ENCODE measurements at regions not wholly inside any gene's neighbourhood (a gene's known extent, or its start where the extent isn't known, plus 50 kb on each side); places are given as distances from the start of the nearest gene placed in this dataset.
"Not testable (repeated sequence)": the region's sequence is repeated elsewhere in the genome, so short reads cannot be mapped to it uniquely, and the experiment has no call there.

DNA sequence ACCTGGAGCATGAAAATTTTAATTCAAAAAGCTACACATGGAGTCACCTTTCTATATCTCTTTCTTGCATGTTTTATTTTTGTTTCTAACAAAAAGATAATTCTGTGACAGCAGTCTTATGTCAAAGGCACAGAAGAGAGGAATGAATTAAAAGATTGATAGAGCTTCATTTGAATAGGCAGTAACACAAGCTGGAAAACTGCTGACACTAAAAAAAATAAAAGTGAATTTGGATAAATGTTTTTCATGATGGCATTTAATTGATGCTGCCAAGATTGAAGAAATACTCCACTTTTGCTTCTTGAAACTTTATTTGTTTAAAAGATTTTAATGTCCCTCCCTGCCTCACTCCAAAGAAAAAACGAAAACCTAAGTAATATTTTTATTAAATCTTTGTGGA is 887.4 kb downstream of the PLA2G4A start:
- no peak for ATAC-seq
- intact Hi-C loops (cut with DNase I), result no loop called here
- DNase-seq (ENCODE audit: missing footprints), result no peak

DNA sequence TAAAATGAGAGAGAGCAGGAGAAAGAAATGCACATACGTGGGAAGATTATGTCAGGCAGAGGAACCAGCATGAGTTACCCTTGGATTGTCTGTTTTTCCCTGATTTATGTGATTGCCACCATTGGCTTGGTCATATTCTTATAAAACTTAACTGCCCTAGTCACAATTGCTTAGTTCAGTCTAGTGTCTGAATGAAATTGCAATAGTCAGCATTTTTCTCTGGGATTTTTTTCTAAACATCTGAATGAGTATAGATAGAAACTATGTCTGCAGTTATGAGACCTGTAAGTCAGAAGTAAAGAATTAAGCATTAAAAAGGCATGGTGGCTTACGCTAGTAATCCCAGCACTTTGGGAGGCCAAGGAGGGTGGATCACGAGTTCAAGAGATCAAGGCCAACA is 889.8 kb downstream of the PLA2G4A start:
- intact Hi-C loops (cut with DNase I), result no loop called here
- ATAC-seq, result no peak

DNA sequence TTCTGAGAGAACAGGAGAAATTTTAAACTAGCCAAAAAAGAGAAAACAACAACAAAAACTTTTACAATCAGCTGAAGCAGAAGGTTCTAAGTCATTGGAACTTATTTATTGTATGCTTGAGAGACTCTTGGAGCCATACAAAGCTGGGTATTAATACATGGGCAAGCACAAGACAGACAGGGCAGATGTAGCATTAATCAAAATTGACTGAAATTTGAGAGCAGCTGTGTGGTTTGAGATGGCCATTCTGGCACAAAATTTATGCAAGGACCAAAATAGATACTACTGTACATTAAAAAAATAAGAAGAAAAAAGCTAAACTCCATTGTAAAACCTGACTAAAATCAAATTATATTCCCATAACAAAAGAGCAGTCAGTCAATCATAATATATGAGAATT is 892.5 kb downstream of the PLA2G4A start:
- DNase-seq (ENCODE audit: missing footprints), result no peak
- intact Hi-C loops (cut with DNase I), result no loop called here
- ATAC-seq, result no peak

More for the DNA sequence above, 889.8 kb downstream of the PLA2G4A start:
- DNase-seq (ENCODE audit: missing footprints), result no peak

DNA sequence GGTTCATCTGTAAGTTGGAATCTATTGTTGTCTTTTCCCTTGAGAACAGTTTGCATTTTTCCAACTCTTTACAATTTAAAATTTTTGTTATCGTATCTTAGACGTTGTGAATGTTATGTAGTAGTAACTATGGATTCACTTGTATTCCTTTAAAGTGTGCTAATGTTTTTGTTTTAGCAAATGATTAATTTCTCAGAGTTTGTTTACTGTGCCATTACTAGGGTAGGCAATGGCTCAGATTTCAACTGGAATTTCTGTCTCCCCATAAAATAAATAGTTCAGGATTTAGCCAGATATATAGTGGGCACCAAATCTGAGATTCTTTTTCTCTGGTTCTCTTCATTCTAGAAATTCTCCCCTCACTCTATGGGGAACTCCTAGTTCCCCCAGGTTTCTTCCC is 896.5 kb downstream of the PLA2G4A start:
- ATAC-seq, result no peak
- intact Hi-C loops (cut with DNase I), result no loop called here
- no peak for DNase-seq (ENCODE audit: missing footprints)

DNA sequence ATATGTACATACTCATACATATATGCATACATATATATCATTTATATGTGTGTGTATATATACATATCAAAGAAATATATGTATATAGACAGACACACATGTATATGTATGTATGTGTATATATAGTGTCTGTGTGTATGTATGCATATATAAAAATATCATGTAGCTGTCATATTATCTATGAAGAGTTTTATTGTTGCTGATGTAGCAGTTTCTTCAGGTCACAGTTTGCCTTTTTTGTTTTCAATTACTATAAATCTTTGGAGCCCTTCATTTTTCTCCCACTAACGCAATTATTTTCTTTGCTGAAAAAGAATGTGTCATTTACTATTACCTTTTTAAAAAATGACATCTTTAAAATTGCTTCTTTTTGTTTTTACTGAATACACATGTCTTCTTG is 904.5 kb downstream of the PLA2G4A start:
- intact Hi-C loops (cut with DNase I), result no loop called here
- DNase-seq (ENCODE audit: missing footprints), result no peak
- no peak for ATAC-seq

DNA sequence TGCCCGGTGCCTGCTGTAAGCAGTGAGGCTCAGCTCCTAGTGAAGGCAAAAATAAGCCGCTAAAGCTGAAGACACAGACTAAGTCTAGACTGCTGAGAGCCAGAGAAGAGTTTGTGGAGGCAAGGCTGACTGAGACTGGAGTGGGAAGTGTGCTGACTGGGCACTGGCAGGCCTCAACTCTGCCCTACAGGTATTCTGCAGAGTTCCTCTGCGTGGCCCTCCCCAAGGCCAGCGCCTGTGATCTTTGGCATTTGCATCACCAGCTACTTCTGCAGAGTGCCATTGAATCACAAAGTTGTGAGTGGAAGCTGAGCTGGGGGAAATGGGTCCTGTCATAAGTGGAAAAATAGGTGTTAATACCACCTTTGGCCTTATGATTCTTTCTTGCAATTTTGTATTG is 905.7 kb downstream of the PLA2G4A start:
- no peak for DNase-seq (ENCODE audit: missing footprints)
- intact Hi-C loops (cut with DNase I), result no loop called here
- no peak for ATAC-seq

DNA sequence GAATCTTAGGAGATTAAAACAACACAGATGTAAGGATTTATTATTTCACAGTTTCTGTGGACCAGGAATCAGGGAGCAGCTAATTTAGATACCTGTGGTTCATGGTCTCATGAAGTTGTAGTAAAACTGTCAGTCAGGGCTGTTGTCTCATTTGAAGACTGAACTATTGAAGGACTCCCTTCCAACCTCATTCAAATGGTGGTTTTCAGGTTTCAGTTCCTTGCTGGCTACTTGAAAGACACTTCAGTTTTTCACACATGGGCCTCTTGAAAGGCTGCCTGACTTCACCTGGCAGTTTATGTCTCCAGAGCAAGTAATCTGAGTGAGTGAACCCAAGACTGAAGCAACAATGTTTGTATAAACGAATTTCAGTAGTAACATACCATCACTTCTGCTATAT is 915.9 kb downstream of the PLA2G4A start:
- intact Hi-C loops (cut with DNase I), result no loop called here
- ATAC-seq (no peak), DNase-seq (ENCODE audit: missing footprints) (no peak)

DNA sequence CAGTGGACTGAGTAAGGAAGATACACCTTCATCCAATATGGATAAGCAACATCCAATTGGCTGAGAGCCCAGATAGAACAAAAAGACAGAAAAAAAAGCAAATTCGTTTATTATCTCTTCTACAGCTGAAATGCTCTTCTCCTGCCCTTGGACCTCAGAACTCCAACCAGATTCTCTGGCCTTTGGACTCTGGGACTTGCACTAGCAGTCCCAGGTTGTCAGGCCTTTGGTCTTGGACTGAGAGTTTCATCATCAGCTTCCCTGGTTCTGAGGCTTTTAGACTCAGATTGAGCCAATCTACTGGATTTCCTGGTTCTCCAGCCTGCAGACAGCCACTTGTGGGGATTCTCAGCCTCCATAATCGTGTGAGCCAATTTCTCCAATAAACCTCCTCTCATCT is 926.8 kb downstream of the PLA2G4A start:
- DNase-seq (ENCODE audit: missing footprints) (no peak), ATAC-seq (no peak)
- intact Hi-C loops (cut with DNase I), result no loop called here

DNA sequence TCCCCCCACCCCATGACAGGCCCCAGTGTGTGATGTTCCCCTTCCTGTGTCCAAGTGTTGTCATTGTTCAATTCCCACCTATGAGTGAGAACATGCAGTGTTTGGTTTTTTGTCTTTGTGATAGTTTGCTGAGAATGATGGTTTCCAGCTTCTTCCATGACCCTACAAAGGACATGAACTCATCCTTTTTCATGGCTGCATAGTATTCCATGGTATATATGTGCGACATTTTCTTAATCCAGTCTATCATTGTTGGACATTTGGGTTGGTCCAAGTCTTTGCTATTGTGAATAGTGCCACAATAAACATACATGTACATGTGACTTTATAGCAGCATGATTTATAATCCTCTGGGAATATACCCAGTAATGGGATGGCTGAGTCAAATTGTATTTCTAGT is 927.9 kb downstream of the PLA2G4A start:
- DNase-seq (ENCODE audit: missing footprints); ATAC-seq; intact Hi-C loops (cut with DNase I): not testable (repeated sequence)

DNA sequence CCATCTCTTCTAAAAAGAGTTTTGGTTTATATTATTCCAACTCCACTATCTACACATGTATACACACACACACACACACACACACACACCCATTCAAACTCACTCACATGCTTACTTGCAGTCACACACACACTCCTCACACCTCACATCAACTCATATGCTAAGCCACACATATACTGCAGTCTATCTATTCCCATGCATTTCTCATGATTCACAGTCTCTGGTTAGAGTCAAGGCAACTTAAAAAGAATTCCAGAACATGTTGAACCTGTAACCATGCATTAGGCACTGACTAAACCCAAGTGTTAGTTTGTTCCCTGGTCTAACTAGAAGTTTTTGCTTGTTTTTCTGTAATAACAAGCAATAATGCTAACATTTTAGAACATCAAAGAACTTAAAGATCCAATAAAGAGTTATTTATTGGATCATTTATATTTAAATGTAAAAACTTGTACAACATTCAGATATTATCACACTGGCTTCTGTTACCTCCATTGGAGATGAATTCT is 931.1 kb downstream of the PLA2G4A start:
- DNase-seq (ENCODE audit: missing footprints) (no peak), ATAC-seq (no peak)
- intact Hi-C loops (cut with DNase I), result no loop called here

DNA sequence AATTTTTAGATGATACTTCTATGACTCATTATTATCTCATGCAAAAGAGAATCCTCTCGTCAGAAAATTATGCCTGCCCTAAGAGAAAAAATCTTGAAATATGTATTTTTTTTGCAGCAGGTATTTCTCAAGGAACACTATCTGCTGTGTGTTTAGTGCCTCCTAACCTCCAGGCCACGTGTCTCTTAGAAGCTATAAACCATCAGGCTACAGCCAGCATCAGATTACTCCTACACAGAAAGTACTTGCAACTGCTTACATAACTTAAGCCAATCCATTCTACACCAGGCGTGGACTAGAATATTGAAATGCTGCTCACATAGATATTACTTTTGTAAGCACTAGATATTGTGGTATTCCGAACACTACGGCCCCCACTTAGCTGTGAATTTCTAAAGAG is 933.4 kb downstream of the PLA2G4A start:
- no peak for ATAC-seq
- DNase-seq (ENCODE audit: missing footprints), result no peak
- intact Hi-C loops (cut with DNase I), result no loop called here

DNA sequence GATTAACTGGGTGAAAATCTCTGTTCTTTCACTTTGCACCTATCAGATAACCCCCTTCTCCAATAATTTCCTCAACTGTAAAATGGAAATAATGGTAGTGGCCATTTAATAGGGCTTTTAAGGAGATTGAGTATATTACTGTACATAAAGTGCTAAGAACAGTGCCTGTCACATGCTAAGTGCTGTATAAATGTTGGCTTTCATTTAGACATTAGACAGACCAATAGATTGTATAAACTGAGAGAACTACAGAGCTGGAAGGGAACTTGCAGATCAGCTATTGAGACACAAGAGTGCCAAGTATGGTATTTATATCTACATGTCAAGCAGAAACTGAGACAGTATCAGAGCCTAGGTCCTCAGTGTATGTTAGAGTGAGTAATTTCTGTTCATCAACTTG is 934.7 kb downstream of the PLA2G4A start:
- intact Hi-C loops (cut with DNase I), result no loop called here
- ATAC-seq (no peak), DNase-seq (ENCODE audit: missing footprints) (no peak)

DNA sequence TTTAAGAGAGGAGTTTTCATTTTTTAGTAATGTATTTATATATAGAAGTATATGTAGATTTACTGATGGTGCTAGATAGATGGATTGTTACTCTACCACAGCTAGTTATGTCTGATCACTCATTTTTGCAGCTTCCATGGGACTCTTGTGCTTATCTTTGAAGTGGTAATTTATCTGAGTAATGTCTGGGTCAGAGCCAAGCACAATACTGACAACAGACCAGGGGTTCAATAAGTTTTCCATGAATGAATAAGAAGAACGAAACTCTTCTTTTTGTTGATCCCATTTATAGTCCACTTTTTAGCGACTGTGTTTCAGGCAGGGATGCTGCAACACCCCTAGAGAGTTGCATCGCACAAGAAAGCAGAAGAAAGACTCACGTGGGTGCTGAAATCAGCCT is 935.2 kb downstream of the PLA2G4A start:
- ATAC-seq (no peak), DNase-seq (ENCODE audit: missing footprints) (no peak)
- intact Hi-C loops (cut with DNase I), result no loop called here

DNA sequence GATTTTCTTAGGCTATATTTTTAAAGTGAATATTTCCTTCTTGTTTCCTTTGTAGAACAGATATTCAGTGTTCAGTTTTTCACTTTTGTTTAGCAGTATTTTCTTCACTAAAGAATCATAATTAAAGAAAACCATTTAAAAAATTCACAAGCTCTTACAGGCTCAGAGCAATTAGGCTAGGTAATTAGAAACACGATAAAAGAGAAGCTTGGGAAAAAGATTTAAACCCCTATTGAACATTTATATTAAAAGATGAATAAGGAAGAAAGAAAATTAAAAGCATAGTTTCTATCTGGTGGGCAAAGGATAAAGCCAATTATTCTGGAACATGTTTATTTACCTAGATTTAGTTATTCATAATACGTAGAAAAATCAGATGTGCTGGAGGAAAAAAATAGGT is 942.6 kb downstream of the PLA2G4A start:
- no peak for ATAC-seq
- intact Hi-C loops (cut with DNase I), result no loop called here
- DNase-seq (ENCODE audit: missing footprints), result no peak

DNA sequence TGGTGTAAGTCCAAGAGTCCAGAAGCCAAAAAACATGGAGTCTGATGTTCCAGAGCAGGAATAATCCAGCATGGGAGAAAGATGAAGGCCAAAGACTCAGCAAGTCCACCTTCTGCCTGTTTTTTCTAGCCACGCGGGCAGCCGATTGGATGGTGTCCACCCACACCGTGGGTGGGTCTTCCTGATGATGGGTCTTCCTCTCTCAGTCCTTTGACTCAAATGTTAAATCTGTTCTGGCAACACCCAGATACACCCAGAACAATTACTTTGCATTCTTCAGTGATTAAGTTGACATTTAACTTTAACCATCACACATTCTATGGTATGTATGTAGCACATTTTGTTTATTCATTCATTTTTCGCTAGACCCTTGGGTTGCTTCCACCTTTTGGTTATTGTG is 944.4 kb downstream of the PLA2G4A start:
- ATAC-seq (no peak), DNase-seq (ENCODE audit: missing footprints) (no peak)
- intact Hi-C loops (cut with DNase I), result no loop called here

DNA sequence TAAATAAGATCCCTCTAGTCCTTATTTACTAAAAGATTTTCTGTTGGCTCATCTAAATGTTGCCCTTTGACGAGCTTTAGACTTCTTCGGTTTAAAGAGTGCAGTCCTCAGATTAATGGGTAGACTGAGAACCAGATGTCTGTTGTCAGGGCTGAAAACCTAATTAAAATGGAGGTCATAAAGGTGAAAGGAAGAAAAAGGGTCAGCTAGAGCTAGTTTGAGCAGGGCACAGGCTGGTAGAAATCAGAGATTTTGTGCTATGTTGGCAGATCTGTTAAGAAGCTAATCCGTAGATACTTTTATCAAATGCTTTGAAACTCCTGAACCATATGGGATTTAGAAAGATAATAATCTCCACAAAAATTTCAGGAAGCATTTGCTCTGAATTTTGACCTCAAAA is 959.0 kb downstream of the PLA2G4A start:
- intact Hi-C loops (cut with DNase I), result no loop called here
- ATAC-seq (no peak), DNase-seq (ENCODE audit: missing footprints) (no peak)

DNA sequence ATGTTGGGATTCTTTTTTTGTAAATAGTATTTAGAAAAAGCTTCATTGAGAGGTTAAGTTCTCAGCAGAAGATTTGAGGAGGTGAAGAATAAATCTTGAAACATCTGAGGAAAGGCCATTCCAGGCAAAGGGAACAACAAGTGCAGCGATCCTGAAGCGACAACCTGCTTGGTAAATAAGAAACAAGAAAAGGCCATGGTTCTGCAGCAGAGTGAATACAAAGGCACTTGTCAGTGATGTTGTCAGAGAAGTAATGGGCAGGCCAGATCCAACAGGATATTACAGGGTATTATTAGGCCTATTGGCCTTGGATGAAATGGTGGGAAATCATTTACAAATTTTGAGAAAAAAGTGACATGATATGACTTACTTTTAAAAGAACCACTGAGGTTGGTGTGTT is 960.0 kb downstream of the PLA2G4A start:
- intact Hi-C loops (cut with DNase I), result no loop called here
- ATAC-seq (no peak), DNase-seq (ENCODE audit: missing footprints) (no peak)

DNA sequence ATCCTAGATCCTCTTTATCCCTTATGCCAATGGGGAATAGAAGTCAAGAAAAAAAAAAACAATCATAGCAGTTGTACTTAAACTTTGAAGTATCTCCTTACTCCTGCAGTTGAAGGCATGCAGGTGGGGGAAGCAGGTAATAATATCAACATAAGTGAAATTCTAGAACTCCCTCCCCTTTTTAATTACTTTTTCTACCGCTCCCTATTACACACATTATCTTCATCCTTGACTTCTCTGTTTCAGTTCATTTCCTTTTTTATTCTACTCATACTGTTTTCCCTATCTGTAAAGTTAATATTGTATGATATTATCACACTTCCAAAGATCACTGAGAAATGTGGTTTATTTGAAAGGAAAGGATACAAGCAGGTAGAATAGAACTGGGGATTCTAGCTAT is 962.0 kb downstream of the PLA2G4A start:
- intact Hi-C loops (cut with DNase I), result no loop called here
- DNase-seq (ENCODE audit: missing footprints), result no peak
- ATAC-seq, result no peak

DNA sequence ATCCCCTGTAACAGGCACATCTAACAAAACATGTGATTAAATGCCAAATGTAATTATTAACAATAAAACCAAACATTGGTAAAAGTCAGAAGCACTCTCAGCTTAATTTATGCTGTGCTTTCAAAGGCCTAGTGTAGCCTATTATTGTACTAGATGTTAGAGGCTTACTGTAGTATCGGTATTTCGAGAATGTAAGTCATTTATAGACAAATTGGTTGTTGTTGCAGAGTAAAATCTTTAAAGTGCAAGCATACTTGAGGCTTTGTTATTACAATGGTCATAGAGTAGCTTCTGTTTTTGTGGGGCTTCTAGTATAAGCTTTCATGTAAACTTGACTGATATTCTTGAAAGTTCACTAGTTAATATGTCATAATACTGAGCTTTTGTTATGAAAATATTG is 965.8 kb downstream of the PLA2G4A start:
- intact Hi-C loops (cut with DNase I), result no loop called here

DNA sequence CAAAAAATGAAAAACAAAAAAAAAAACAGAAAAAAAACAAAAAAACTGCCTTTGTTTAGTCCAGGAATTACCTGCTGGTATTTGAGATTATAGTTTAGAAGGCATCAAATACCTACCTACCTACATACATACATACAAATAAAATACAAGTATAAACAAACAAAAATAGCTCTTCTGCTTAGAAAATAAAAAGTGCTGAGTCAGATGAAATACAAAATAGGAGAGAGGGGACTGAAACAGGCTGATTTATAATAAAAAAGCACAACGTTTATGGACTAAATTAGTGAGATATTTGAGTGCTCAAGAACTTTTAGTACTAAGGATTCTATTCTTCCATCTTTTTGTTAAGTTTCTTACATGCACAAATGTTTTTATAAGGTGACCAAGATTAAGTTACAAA is 980.8 kb downstream of the PLA2G4A start:
- DNase-seq (ENCODE audit: missing footprints) (no peak), ATAC-seq (no peak)
- intact Hi-C loops (cut with DNase I), result no loop called here

More for the DNA sequence above, 965.8 kb downstream of the PLA2G4A start:
- DNase-seq (ENCODE audit: missing footprints) (no peak), ATAC-seq (no peak)

DNA sequence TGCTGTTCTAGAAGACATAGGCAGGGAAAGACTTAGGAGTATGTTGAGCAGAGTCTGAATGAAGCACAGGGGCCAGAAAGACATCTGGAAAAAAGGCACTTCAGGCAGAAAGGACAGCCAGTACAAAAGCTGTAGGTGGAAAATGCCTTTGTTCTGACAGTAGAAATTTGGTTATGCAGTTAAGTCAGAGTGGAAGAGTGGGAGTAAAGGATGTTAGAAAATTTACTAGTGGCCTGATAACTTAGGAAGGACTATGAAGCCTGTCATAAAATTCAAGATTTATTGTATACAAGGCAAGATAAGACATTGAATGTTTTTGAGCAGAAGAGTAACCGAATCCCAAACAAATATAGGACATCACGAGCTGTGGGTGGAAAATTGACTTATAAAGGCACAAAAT is 987.9 kb downstream of the PLA2G4A start:
- DNase-seq (ENCODE audit: missing footprints) (no peak), ATAC-seq (no peak)
- intact Hi-C loops (cut with DNase I), result no loop called here

DNA sequence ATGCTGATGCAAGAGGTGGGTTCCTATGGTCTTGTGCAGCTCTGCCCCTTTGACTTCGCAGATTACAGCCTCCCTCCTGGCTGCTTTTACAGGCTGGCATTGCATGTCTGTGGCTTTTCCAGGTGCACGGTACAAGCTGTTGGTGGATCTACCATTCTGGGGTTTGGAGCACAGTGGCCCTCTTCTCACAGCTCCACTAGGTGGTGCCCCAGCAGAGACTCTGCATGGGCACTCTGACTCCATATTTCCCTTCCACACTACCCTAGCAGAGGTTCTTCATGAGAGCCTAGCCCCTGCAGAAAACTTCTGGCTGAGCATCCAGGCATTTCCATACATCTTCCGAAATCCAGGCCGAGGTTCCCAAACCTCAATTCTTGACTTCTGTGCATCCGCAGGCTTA is 989.0 kb downstream of the PLA2G4A start:
- DNase-seq (ENCODE audit: missing footprints) (no peak), ATAC-seq (no peak)
- intact Hi-C loops (cut with DNase I), result no loop called here
